ENCODE measurements at regions not wholly inside any gene's neighbourhood (a gene's known extent, or its start where the extent isn't known, plus 50 kb on each side); places are given as distances from the start of the nearest gene placed in this dataset.

DNA sequence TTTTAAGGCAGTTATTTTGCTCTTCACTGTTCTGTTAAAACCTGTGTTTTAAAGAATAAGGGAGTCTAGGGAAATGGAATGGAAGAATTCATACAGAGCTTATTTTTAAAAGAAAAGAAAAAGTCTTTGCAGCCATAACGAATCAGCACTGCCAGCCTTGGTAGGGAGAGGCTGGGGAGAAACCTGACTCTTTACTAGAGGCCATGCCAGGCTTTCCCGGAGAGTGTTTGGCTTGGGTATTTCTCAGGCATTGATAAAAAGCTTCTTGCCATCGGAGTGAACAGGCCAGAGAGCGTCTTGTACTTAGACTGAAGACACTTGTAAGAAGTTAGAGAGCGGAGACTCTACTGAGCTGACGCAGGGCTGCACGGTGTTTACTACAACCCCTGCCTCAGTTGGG lies 72.7 kb upstream of the NFIL3 start:
- Histone ChIP-seq H3K9me3 (no peaks in the 10 kb centered on the region), H3K36me3 (no peaks in the 10 kb centered on the region), H3K27ac (peak overlapping the region in 3 of 4 donors; percentile 24 to 61 (median 58)), H3K27me3 (no peaks in the 10 kb centered on the region), H3K4me3 (no peak overlapping the region), H3K4me1 (peaks cover 0 to 23% (median 18%) of the 10 kb centered on the region in 4 donors)
- no peak for DNase-seq
- TF ChIP-seq CTCF (IDR thresholded peaks at IDR 0.05), result no peak
- no peak for TF ChIP-seq POLR2A (IDR thresholded peaks at IDR 0.05)
- no peak for TF ChIP-seq EP300 (IDR thresholded peaks at IDR 0.05)
- TF ChIP-seq POLR2AphosphoS5 (IDR thresholded peaks at IDR 0.05), result no peak
- intact Hi-C loops (cut with DNase I), result no loop called here
- WGBS, 2 donors, result 85 to 92% methylated on average over 7 of the region's 7 CpGs

DNA sequence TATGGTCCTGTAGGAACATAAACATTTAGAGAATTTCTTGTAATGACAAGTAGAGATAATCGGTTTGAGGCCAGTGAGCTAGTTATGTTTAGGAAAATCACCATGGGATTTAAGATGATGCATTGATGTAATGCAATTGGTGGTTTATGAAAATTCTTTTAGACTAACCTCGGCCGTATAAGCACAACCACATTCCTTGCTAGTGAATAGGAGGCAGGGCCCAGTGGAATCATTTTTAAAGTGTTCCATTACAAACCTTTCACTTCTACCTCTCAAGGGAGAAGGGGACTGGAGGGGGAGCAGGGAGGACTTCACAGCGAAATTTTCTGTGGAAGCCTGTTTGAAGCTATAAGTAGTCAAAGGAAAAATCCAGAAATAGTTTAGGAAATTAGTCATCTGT lies 71.8 kb upstream of the NFIL3 start:
- 64 to 80% methylated on average over 4 of the region's 4 CpGs for WGBS, 2 donors
- peaks cover 0 to 23% (median 18%) of the 10 kb centered on the region in 4 donors for H3K4me1 ChIP-seq
- no peaks in the 10 kb centered on the region for H3K36me3 ChIP-seq
- TF ChIP-seq EP300 (IDR thresholded peaks at IDR 0.05) (no peak), POLR2A (IDR thresholded peaks at IDR 0.05) (no peak), POLR2AphosphoS5 (IDR thresholded peaks at IDR 0.05) (no peak), CTCF (IDR thresholded peaks at IDR 0.05) (no peak)
- intact Hi-C loops (cut with DNase I), result no loop called here
- DNase-seq, result no peak
- no peaks in the 10 kb centered on the region for H3K9me3 ChIP-seq
- H3K27ac ChIP-seq, result peak overlapping the region in 3 of 4 donors; percentile 24 to 61 (median 58)
- no peaks in the 10 kb centered on the region for H3K27me3 ChIP-seq
- no peak overlapping the region for H3K4me3 ChIP-seq

DNA sequence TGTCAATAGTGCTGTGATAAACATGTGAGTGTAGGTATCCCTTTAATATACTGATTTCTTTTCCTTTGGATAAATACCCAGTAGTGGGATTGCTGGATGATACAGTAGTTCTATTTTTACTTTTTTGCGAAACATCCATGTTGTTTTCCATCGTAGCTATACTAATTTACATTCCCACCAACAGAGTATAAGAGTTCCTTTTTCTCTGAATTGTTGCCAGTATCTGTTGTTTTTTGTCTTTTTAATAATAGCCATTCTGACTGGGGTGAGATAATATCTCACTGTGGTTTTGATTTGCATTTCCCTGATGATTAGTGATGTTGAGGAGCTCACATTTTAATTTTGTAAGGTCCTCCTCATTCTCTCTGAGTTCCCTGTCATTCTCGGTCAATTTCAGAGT lies 71.1 kb upstream of the NFIL3 start:
- no peaks in the 10 kb centered on the region for H3K27me3 ChIP-seq
- TF ChIP-seq EP300 (IDR thresholded peaks at IDR 0.05), result no peak
- TF ChIP-seq POLR2AphosphoS5 (IDR thresholded peaks at IDR 0.05), result no peak
- no peak for TF ChIP-seq CTCF (IDR thresholded peaks at IDR 0.05)
- TF ChIP-seq POLR2A (IDR thresholded peaks at IDR 0.05), result no peak
- intact Hi-C loops (cut with DNase I), result no loop called here
- no peaks in the 10 kb centered on the region for H3K9me3 ChIP-seq
- DNase-seq, result no peak
- no peak overlapping the region for H3K4me3 ChIP-seq
- 87 to 92% methylated on average over 3 of the region's 3 CpGs for WGBS, 2 donors
- peaks cover 0 to 23% (median 18%) of the 10 kb centered on the region in 4 donors for H3K4me1 ChIP-seq
- H3K27ac ChIP-seq, result peak overlapping the region in 3 of 4 donors; percentile 24 to 61 (median 58)
- H3K36me3 ChIP-seq, result no peaks in the 10 kb centered on the region

DNA sequence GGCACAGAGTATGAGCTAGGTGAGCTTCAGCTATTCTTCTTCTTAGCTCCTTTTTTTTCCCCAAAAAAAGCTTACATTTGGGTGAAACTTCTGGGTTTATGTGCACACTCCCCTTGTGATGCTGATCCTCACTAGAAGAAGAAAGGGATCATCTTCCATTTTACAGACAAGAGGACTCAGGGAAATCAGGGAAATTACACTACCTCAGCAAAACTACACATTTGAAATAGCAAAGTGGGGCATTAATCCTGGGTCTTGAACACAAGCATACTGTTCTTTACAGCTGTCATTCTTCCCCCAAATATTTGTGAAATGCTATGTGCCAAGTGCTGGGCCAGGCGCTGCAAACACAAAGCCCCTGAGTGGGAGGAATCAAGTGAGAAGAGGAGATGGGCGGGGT lies 68.6 kb upstream of the NFIL3 start:
- no peak for DNase-seq
- WGBS, 2 donors, result 36 to 81% methylated on average over 2 of the region's 2 CpGs

More for the DNA sequence above, 68.6 kb upstream of the NFIL3 start:
- Histone ChIP-seq H3K27ac (no peak overlapping the region), H3K4me1 (peaks cover 0 to 23% (median 18%) of the 10 kb centered on the region in 4 donors), H3K9me3 (no peaks in the 10 kb centered on the region), H3K4me3 (no peak overlapping the region), H3K36me3 (no peaks in the 10 kb centered on the region), H3K27me3 (no peaks in the 10 kb centered on the region)
- TF ChIP-seq POLR2AphosphoS5 (IDR thresholded peaks at IDR 0.05) (no peak), CTCF (IDR thresholded peaks at IDR 0.05) (no peak), POLR2A (IDR thresholded peaks at IDR 0.05) (no peak), EP300 (IDR thresholded peaks at IDR 0.05) (no peak)
- intact Hi-C loops (cut with DNase I), result no loop called here

Data from sigmoid colon (tissue), 6 donors.